HCT116 (cell line): ENCODE measurements at regions not wholly inside any gene's neighbourhood (a gene's known extent, or its start where the extent isn't known, plus 50 kb on each side); places are given as distances from the start of the nearest gene placed in this dataset.

Experiments used
- ATAC-seq: fragments of 200-7000 bp; cut with Tn5 transposase; 2 replicates; pipeline ENCODE4 v1.9.1; 2020; ENCODE audit warnings: mild to moderate bottlenecking, moderate library complexity
- BruUV-seq: library from RNA; stranded (reverse); fragments of 400-500 nt; replicated peaks from 2 replicates; lab custom pipeline; 2021; lab: Mats Ljungman, UMichigan
- CTCF ChIA-PET: fragments of 300-600 bp; sonication (Branson Sonifier 250); formaldehyde crosslinking; loops from one replicate; lab custom pipeline; 2021; ENCODE audit warnings: antibody characterized with exemption; lab: Charles Lee
- POLR2A ChIA-PET: fragments of 300-600, 350-600 bp; sonication (Branson Sonifier 250); formaldehyde crosslinking; loops from one replicate; lab custom pipeline; 2021; ENCODE audit warnings: antibody characterized with exemption; lab: Charles Lee
- RAD21 ChIA-PET, 2 experiments: fragments of 300-600 bp; sonication (Branson Sonifier 250); formaldehyde crosslinking; loops; one replicate each; lab custom pipeline; 2023; ENCODE audit warnings: low total read pairs in 2 of 2; ENCODE audit not compliant: uncharacterized antibody in 2 of 2, unreplicated experiment in 2 of 2, low non-redundant PET in 1 of 2; lab: Charles Lee
- DNase-seq: peaks from one replicate; pipeline ENCODE4 v3.0.0-alpha.2; 2010; ENCODE audit warnings: low read depth, low spot score
- H2AFZ ChIP-seq: fragments of 200-600 bp; shearing (Covaris generic), sonication (generic); 2 replicates; pipeline ENCODE4 v1.6.1; 2017; ENCODE audit warnings: low read depth, mixed run types, mixed read lengths, antibody characterized with exemption, low read length; ENCODE audit not compliant: poor library complexity, severe bottlenecking
- H3K27ac ChIP-seq: 2 replicates; pipeline ENCODE4 v1.5.1; 2012; ENCODE audit warnings: low read depth, low read length
- H3K27me3 ChIP-seq: fragments of 200-600 bp; sonication (generic); 2 replicates; pipeline ENCODE4 v1.6.1; 2016; ENCODE audit warnings: mixed run types, low read length, mixed read lengths; ENCODE audit not compliant: insufficient read depth
- H3K36me3 ChIP-seq, 2 experiments: fragments of 200-500 bp in 1 of 2; fragments of 200-600 bp in 1 of 2; sonication (Bioruptor generic) in 1 of 2; sonication (generic) in 1 of 2; 2 replicates each; pipeline versions ENCODE4 v1.5.1 to v1.6.1; 2014 to 2016; ENCODE audit warnings: low read length in 2 of 2, inconsistent platforms in 1 of 2, mixed read lengths in 1 of 2, mixed run types in 1 of 2; ENCODE audit not compliant: insufficient read depth in 2 of 2, control insufficient read depth in 1 of 2
- H3K4me1 ChIP-seq, 2 experiments: fragments of 200-600 bp in 1 of 2; sonication (generic) in 1 of 2; 2 replicates each; pipeline versions ENCODE4 v1.5.1 to v1.6.1; 2012 to 2017; ENCODE audit warnings: low read length in 2 of 2, inconsistent platforms in 1 of 2, mild to moderate bottlenecking in 1 of 2, mixed read lengths in 1 of 2, mixed run types in 1 of 2, moderate library complexity in 1 of 2; ENCODE audit not compliant: insufficient read depth in 2 of 2, control insufficient read depth in 1 of 2
- H3K4me2 ChIP-seq: fragments of 200-600 bp; sonication (generic); 2 replicates; pipeline ENCODE4 v1.6.1; 2017; ENCODE audit warnings: mixed run types, low read length, mixed read lengths
- H3K4me3 ChIP-seq, 2 experiments: fragments of 200-600 bp in 1 of 2; sonication (generic) in 1 of 2; replicated peaks in 1 of 2; 2 replicates each; pipeline ENCODE4 v1.5.1; 2011 to 2016; ENCODE audit warnings: low read length in 2 of 2, control low read depth in 1 of 2, low read depth in 1 of 2, mild to moderate bottlenecking in 1 of 2, mixed read lengths in 1 of 2, mixed run types in 1 of 2
- H3K79me2 ChIP-seq: fragments of 200-600 bp; sonication (generic); 2 replicates; pipeline ENCODE4 v1.6.1; 2017; ENCODE audit warnings: mild to moderate bottlenecking, mixed run types, low read length, moderate library complexity, mixed read lengths; ENCODE audit not compliant: insufficient read depth
- H3K9ac ChIP-seq: fragments of 200-600 bp; sonication (generic); 2 replicates; pipeline ENCODE4 v1.6.1; 2016; ENCODE audit warnings: low read length, mixed read lengths
- H3K9me2 ChIP-seq: fragments of 200-600 bp; sonication (generic), shearing (Covaris generic); 2 replicates; pipeline ENCODE4 v1.6.1; 2017; ENCODE audit warnings: mixed run types, mild to moderate bottlenecking, moderate library complexity; ENCODE audit not compliant: insufficient read depth
- H3K9me3 ChIP-seq, 2 experiments: fragments of 200-500 bp in 1 of 2; fragments of 200-600 bp in 1 of 2; sonication (Bioruptor generic) in 1 of 2; sonication (generic) in 1 of 2; 2 replicates each; pipeline ENCODE4 v1.6.1; 2014 to 2017; ENCODE audit warnings: low read length in 2 of 2, mixed read lengths in 2 of 2, inconsistent platforms in 1 of 2, low read depth in 1 of 2, mild to moderate bottlenecking in 1 of 2, mixed run types in 1 of 2, moderate library complexity in 1 of 2; ENCODE audit not compliant: control insufficient read depth in 1 of 2, insufficient read depth in 1 of 2
- H4K20me1 ChIP-seq: fragments of 200-600 bp; sonication (generic), shearing (Covaris generic); 2 replicates; pipeline ENCODE4 v1.6.1; 2017; ENCODE audit warnings: mixed run types, mild to moderate bottlenecking, moderate library complexity; ENCODE audit not compliant: insufficient read depth
- ATF3 ChIP-seq: IDR thresholded peaks from 2 replicates; pipeline ENCODE4 v1.6.1; 2012
- CBX3 ChIP-seq: IDR thresholded peaks from 2 replicates; pipeline ENCODE4 v1.6.1; 2012; ENCODE audit warnings: low read depth
- CEBPB ChIP-seq: IDR thresholded peaks from 2 replicates; pipeline ENCODE4 v1.6.1; 2012; ENCODE audit warnings: low read depth
- EGR1 ChIP-seq: IDR thresholded peaks from 2 replicates; pipeline ENCODE4 v1.6.1; 2012; ENCODE audit warnings: low read depth
- ELF1 ChIP-seq: IDR thresholded peaks from 2 replicates; pipeline ENCODE4 v1.6.1; 2012; ENCODE audit warnings: low read depth, borderline replicate concordance
- EZH2 ChIP-seq: fragments of 200-600 bp; sonication (generic); IDR thresholded peaks from 2 replicates; pipeline ENCODE4 v1.6.1; 2017; ENCODE audit warnings: antibody characterized with exemption, mixed run types
- FOSL1 ChIP-seq: IDR thresholded peaks from 2 replicates; pipeline ENCODE4 v1.6.1; 2012; ENCODE audit warnings: low read depth
- MAX ChIP-seq: IDR thresholded peaks from 2 replicates; pipeline ENCODE4 v1.6.1; 2012
- POLR2A ChIP-seq: IDR thresholded peaks from 2 replicates; pipeline ENCODE4 v1.7.0; 2011; ENCODE audit warnings: borderline replicate concordance; ENCODE audit not compliant: insufficient read depth, insufficient read length; ENCODE audit errors: extremely low read depth
- POLR2AphosphoS5 ChIP-seq: IDR thresholded peaks from 2 replicates; pipeline ENCODE4 v1.6.1; 2011; ENCODE audit warnings: mild to moderate bottlenecking, low read depth, low read length, moderate library complexity
- RAD21 ChIP-seq: IDR thresholded peaks from 2 replicates; pipeline ENCODE4 v1.6.1; 2012; ENCODE audit warnings: low read depth, mild to moderate bottlenecking
- REST ChIP-seq: IDR thresholded peaks from 2 replicates; pipeline ENCODE4 v1.6.1; 2012; ENCODE audit warnings: low read depth
- SIN3A ChIP-seq: IDR thresholded peaks from 2 replicates; pipeline ENCODE4 v1.6.1; 2012; ENCODE audit warnings: low read depth
- SP1 ChIP-seq: IDR thresholded peaks from 2 replicates; pipeline ENCODE4 v1.6.1; 2012; ENCODE audit warnings: low read depth
- SRF ChIP-seq: IDR thresholded peaks from 2 replicates; pipeline ENCODE4 v1.6.1; 2012; ENCODE audit warnings: low read depth
- TCF7L2 ChIP-seq: IDR thresholded peaks from 2 replicates; pipeline ENCODE4 v1.7.0; 2011; ENCODE audit warnings: borderline replicate concordance, inconsistent platforms; ENCODE audit not compliant: insufficient read depth, insufficient read length; ENCODE audit errors: extremely low read depth
- YY1 ChIP-seq: IDR thresholded peaks from 2 replicates; pipeline ENCODE4 v1.6.1; 2011; ENCODE audit warnings: low read length, low read depth, moderate library complexity, mild to moderate bottlenecking; ENCODE audit not compliant: insufficient replicate concordance; ENCODE audit errors: extremely low read depth
- ZFX ChIP-seq: fragments of 450-650 bp; IDR thresholded peaks from 2 replicates; pipeline ENCODE4 v1.6.1; 2017
- ZNF274 ChIP-seq: fragments of 200-500 bp; sonication (Bioruptor generic); IDR thresholded peaks from 2 replicates; pipeline ENCODE4 v1.6.1; 2014; ENCODE audit warnings: mild to moderate bottlenecking, low read depth, low read length, inconsistent platforms
- intact Hi-C: fragments of 100-400 bp; cut with micrococcal nuclease; formaldehyde crosslinking; loops from 2 replicates; pipeline ENCODE4 v1.10.0; 2022

GRCh38 chr7:124570558-124570957 lies 195.0 kb downstream of the GPR37 start (continued):
- TF ChIP-seq REST (no peak), MAX (no peak), SRF (no peak), CEBPB (no peak)

- H3K9me3 ChIP-seq: no peaks in the 10 kb centered on the region
- no peak overlapping the region for H3K4me3 ChIP-seq
- no peaks in the 10 kb centered on the region for H3K36me3 ChIP-seq
- intact Hi-C loops: no loop called here
- H3K9me2 ChIP-seq: no peaks in the 10 kb centered on the region
- H4K20me1 ChIP-seq: no peaks in the 10 kb centered on the region
- TF ChIP-seq ATF3 (no peak), ZFX (no peak), TCF7L2 (no peak), ELF1 (no peak), EGR1 (no peak), RAD21 (no peak), ZNF274 (no peak), YY1 (no peak), CBX3 (no peak), POLR2AphosphoS5 (no peak), REST (no peak), SP1 (no peak), EZH2 (no peak), FOSL1 (no peak), SIN3A (no peak), POLR2A (no peak)
- H2AFZ ChIP-seq: no peak overlapping the region
- no peaks in the 10 kb centered on the region for H3K79me2 ChIP-seq
- no peak overlapping the region for H3K27ac ChIP-seq
- no TSS peak for BruUV-seq
- no peaks in the 10 kb centered on the region for H3K27me3 ChIP-seq
- RAD21 ChIA-PET: no interaction called here
- DNase-seq: no peak
- no peaks in the 10 kb centered on the region for H3K4me1 ChIP-seq
- POLR2A ChIA-PET: no interaction called here
- no peak overlapping the region for H3K9ac ChIP-seq
- ATAC-seq: no peak
- CTCF ChIA-PET: no interaction called here
- no peak overlapping the region for H3K4me2 ChIP-seq
Observed at GRCh38 chr7:124566583-124566982, 199.0 kb downstream of the GPR37 start.
